Esophagus squamous epithelium (tissue), 4 donors: ENCODE measurements at regions not wholly inside any gene's neighbourhood (a gene's known extent, or its start where the extent isn't known, plus 50 kb on each side); places are given as distances from the start of the nearest gene placed in this dataset.

Experiments
- POLR2A ChIP-seq, 4 donors: fragments of 450-650 bp; IDR thresholded peaks; one replicate each; pipeline ENCODE4 v1.6.1; 2017; ENCODE audit warnings: antibody characterized with exemption in 4 of 4, mild to moderate bottlenecking in 4 of 4, moderate library complexity in 3 of 4
- TF ChIP-seq, protein P1 (sequence below), 6 experiments: fragments of 450-650 bp in 4 of 6; fragments of 200-600 bp in 2 of 6; sonication (generic) in 2 of 6; IDR thresholded peaks; one replicate each; pipeline ENCODE4 v1.5.1; 2016 to 2019; ENCODE audit warnings: antibody characterized with exemption in 6 of 6, mild to moderate bottlenecking in 4 of 6, moderate library complexity in 4 of 6

GRCh38 chr4:33058998-33059397, 2338.8 kb downstream of the PCDH7 start:
- no peak for TF ChIP-seq POLR2A (IDR thresholded peaks at IDR 0.05)
- TF ChIP-seq, protein P1, sequence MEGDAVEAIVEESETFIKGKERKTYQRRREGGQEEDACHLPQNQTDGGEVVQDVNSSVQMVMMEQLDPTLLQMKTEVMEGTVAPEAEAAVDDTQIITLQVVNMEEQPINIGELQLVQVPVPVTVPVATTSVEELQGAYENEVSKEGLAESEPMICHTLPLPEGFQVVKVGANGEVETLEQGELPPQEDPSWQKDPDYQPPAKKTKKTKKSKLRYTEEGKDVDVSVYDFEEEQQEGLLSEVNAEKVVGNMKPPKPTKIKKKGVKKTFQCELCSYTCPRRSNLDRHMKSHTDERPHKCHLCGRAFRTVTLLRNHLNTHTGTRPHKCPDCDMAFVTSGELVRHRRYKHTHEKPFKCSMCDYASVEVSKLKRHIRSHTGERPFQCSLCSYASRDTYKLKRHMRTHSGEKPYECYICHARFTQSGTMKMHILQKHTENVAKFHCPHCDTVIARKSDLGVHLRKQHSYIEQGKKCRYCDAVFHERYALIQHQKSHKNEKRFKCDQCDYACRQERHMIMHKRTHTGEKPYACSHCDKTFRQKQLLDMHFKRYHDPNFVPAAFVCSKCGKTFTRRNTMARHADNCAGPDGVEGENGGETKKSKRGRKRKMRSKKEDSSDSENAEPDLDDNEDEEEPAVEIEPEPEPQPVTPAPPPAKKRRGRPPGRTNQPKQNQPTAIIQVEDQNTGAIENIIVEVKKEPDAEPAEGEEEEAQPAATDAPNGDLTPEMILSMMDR (IDR thresholded peaks at IDR 0.05) = no peak
